Erythroblast (primary cell): ENCODE measurements at regions not wholly inside any gene's neighbourhood (a gene's known extent, or its start where the extent isn't known, plus 50 kb on each side); places are given as distances from the start of the nearest gene placed in this dataset.

Experiments used
- GATA1 ChIP-seq: IDR thresholded peaks from 2 replicates; pipeline ENCODE4 v1.6.1; 2011; ENCODE audit warnings: low read depth, mild to moderate bottlenecking, control low read depth, low read length, moderate library complexity
- POLR2A ChIP-seq: IDR thresholded peaks from 2 replicates; pipeline ENCODE4 v1.6.1; 2011; ENCODE audit warnings: mild to moderate bottlenecking, low read length

DNA sequence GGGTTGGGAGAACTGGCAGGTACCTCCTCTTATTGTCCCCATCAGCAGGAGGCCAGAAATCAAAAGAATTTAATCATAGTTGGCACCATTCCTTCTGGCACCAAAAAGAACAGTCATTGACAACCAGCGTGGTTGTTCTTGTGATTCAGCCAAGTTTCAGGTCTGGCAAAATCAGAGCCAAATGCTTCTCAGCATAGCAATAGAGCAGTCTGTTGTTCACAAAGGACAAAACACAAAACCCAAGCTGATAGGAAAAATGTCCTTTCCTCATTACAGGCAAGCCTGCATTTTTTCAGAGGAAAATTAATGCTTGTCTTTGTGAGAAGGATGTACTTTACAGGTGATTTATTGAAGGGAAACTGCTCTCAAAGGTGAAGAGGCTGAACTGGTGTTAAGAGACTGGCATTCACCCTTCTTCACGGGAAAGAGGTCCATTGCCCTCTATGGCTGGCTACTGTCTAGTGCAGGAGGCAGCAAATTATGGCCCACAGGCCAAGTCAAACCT lies 241.8 kb upstream of the ARHGAP42 start:
- TF ChIP-seq POLR2A (no peak), GATA1 (no peak)
